HG02759 (cell line): ENCODE measurements at regions not wholly inside any gene's neighbourhood (a gene's known extent, or its start where the extent isn't known, plus 50 kb on each side); places are given as distances from the start of the nearest gene placed in this dataset.
"Not testable (repeated sequence)": the region's sequence is repeated elsewhere in the genome, so short reads cannot be mapped to it uniquely, and the experiment has no call there.

Experiments
- ATAC-seq: cut with Tn5 transposase; IDR thresholded peaks from one replicate; pipeline ENCODE4 v1.9.1; 2021; ENCODE audit warnings: mild to moderate bottlenecking, moderate library complexity; ENCODE audit not compliant: unreplicated experiment

GRCh38 chr6:169921853-169922824 is 170.7 kb downstream of the ERMARD start:
- no peak for ATAC-seq

- ATAC-seq, result no peak
Measured at GRCh38 chr6:169921217-169921616, 169.8 kb downstream of the ERMARD start.

GRCh38 chr6:169920359-169921020 is 169.1 kb downstream of the ERMARD start:
- ATAC-seq, result no peak

GRCh38 chr6:169918954-169919549 is 167.6 kb downstream of the ERMARD start:
- ATAC-seq, result no peak

- ATAC-seq, result no peak
Measured at GRCh38 chr6:169918239-169918953, 167.0 kb downstream of the ERMARD start.

GRCh38 chr6:169917153-169917552 is 165.7 kb downstream of the ERMARD start:
- ATAC-seq, result no peak

- ATAC-seq, result no peak
Measured at GRCh38 chr6:169915769-169916550, 164.5 kb downstream of the ERMARD start.

GRCh38 chr6:169913745-169914144 is 162.3 kb downstream of the ERMARD start:
- not testable (repeated sequence) for ATAC-seq

- no peak for ATAC-seq
Measured at GRCh38 chr6:169913096-169913638, 161.7 kb downstream of the ERMARD start.

GRCh38 chr6:169912266-169913095 is 161.1 kb downstream of the ERMARD start:
- no peak for ATAC-seq

GRCh38 chr6:169911264-169912263 is 160.1 kb downstream of the ERMARD start:
- no peak for ATAC-seq

- no peak for ATAC-seq
Measured at GRCh38 chr6:169909113-169909512, 157.7 kb downstream of the ERMARD start.

- no peak for ATAC-seq
Measured at GRCh38 chr6:169908403-169908933, 157.0 kb downstream of the ERMARD start.

GRCh38 chr6:169907419-169908115 is 156.1 kb downstream of the ERMARD start:
- no peak for ATAC-seq

- ATAC-seq, result no peak
Measured at GRCh38 chr6:169906688-169907418, 155.4 kb downstream of the ERMARD start.

- ATAC-seq, result no peak
Measured at GRCh38 chr6:169906004-169906687, 154.7 kb downstream of the ERMARD start.
